HG03432 (cell line): ENCODE measurements at regions not wholly inside any gene's neighbourhood (a gene's known extent, or its start where the extent isn't known, plus 50 kb on each side); places are given as distances from the start of the nearest gene placed in this dataset.
"Not testable (repeated sequence)": the region's sequence is repeated elsewhere in the genome, so short reads cannot be mapped to it uniquely, and the experiment has no call there.

Experiments used
- ATAC-seq: cut with Tn5 transposase; IDR thresholded peaks from one replicate; pipeline ENCODE4 v1.9.1; 2021; ENCODE audit warnings: mild to moderate bottlenecking, moderate library complexity; ENCODE audit not compliant: unreplicated experiment

DNA sequence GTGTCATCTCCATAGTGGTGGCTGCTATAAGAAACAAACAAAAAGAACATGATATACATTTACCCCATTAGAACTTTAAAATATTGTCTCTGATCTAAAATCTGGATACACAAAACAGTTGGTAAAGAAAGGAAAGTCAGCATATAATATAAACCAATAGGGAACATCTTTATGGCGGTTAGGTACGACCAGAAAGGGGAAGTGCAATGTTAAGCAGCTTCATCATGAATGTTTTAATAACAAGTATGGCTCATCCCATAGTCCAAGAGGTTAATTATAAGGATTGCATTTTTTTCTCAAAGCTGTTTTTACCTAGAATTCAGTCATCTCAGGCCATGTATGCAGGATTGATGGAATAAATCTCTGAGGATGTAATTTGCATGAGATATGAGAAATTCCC lies 1869.7 kb downstream of the PCDH7 start:
- no peak for ATAC-seq

DNA sequence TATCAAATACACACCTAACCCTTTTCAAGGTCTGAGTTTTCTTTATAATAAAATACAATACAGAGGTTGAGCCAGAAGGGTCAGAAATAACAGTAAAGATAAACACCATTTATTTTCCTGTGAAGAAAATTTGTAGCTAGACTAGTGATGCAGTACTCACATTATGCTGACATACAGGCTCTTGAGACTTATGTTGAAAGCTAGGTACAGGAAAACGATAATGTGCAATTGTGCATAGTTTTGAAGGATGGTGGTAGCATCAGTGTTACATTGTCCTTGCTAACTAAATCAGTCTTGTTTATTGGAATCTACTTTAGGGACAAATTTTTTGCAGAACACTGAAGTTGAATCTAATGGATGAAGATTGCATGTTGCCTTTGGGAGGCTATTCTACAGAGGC lies 1877.2 kb downstream of the PCDH7 start:
- ATAC-seq = no peak

DNA sequence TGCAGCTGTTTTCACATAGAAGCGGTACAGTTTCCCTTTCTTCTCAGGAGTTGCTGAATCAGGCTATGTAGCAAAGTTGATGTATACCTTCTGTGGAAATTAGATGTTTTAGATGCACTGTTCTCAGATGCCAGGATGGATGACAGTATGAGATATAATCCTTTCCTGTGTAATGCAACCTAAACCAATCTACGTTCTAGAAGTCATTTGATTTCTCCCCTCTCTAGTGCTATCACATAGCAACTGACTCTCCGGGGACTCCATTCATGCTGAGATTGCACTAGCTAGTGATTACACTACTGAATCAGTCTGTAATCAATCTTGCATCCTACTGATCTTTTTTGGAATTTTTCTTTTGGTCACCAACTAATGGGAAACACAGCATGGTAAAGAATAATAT lies 1881.7 kb downstream of the PCDH7 start:
- no peak for ATAC-seq

DNA sequence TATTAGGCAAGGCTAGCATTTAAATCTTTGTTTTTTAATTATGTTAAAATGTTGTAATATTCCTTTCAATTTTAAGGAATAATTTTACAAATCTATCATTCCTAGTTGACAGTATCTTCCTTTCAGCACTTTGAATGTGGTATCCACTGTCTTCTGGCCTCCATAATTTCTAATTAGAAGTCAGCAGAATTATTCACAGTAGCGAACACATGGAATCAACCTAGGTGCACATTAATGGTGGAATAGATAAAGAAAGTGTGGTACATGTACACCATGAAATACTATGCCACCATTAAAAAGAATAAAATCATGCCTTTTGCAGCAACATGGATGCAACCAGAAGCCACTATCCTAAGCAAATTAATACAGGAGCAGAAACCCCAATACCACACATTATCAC lies 1887.8 kb downstream of the PCDH7 start:
- no peak for ATAC-seq

DNA sequence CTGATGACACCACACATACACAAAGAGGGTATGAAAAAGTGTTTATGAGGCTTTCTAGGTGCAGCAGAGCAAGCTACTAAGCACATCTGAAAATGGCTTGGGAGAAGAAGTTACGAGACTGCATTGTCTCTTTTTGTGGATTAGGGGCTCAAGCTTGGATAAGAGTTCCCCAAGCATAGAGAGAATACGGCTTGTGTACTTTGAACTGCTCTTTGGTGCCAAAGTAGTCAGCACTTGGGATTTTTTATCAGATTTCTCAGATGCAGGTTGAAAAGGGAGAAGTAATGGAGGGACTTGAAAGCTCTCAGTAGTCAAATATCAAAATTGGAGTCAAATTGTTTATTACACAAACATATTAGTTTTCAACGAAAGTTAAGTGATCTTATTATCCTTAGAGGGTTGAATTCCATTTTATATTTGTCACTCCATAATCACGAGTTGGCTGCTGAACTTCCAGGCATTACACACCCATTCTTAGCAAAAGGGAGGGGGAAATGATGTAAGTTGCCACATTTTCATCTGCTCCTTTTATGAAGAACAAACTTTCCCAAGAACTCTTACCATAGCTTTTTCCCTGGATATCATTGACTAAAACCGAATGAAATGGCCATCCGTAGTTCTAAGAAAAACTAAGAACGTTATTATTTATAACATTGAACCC lies 1904.9 kb downstream of the PCDH7 start:
- ATAC-seq = no peak

DNA sequence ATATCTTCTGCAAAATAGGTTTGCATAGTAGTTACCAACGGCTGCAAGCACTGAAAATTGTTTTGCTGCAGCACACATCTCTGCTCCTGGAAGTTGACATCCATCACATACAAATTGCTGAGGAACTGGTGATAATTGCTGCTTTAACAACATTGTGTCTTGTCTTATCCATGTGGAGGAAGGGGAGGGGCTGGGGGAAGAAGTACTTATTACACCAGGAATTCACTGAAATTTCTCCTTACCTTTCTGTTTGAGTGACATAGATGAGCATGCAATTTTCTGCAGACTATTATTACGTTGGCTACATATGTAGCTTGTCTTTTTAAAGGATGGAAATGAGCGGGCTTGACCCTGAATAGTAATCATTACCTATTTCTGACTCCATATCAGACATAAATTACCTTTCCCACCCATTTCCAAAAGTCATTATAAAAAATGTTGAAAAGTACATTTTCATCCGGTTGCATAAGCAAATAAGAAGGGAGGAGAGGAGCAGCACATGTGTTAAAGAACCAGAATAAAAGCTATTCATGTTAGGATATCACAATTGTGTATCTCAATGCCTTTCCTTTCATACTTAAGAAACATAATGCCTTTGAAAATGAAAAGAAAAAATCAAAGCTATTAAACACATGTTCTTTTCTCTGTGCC lies 1905.6 kb downstream of the PCDH7 start:
- no peak for ATAC-seq

DNA sequence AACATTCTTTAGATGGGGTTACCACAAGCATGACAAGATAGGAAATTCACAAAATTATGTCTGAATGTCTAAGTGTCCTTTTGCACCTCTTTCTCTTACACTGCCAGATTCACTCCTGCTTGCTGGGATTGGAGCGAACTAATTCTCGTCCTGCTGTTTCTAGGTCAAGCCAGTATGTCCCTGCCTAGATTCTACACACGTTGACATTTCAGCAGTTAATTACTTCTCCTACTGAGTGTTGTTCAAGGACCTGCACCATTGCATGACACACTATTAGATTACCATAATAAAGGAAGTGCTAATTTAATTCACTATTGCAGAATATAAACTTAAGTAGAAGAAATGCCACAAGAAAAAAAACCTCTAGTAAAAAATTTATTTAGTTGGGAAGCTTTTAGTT lies 1911.7 kb downstream of the PCDH7 start:
- ATAC-seq = no peak

DNA sequence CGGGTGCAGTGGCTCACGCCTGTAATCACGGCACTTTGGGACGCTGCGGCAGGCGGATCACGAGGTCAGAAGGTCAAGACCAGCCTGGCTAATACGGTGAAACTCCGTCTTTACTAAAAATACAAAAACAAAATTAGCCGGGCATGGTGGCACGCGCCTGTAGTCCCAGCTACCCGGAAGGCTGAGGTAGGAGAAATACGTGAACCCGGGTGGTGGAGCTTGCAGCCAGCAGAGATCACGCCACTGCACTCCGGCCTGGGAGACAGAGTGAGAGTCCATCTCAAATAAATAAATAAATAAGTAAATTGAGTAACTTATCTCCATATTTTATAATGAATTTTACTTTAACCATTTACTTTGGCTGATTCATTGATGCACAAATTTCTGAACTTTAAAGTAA lies 1913.3 kb downstream of the PCDH7 start:
- no peak for ATAC-seq

DNA sequence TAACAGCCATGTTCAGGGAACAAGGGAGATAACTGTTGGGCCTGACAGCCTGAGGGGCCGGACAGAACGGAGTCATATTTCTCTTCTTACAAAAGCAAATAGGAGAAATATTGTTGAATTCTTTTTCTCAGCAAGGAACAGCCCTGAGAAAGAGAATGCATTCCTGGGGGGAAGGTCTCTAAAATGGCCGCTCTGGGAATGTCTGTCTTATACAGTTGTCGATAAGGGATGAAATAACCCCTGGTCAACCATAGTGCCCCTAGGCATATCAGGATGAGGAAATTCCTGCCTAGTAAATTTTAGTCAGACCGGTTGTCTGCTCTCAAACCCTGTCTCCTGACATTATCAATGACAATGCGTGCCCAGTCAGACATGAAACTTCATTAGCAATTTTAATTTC lies 1925.5 kb downstream of the PCDH7 start:
- ATAC-seq = no peak

DNA sequence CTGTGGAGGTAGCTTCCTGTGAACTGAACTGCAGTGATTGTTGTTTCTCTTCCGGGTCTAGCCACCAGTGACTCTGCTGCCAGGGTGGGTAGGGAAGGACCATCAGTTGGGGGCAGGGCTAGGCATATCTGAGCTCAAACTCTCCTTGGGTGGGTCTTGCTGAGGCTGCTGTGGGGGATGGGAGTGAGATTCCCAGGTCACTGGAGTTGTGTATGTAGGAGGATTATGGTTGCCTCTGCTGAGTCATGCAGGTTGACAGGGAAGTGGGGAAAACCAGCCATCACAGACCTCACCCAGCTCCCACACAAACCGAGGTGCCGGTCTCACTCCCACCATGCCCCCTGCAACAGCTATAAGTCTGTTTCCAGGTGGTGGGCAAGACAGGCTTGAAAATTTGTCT lies 1937.8 kb downstream of the PCDH7 start:
- ATAC-seq = no peak

DNA sequence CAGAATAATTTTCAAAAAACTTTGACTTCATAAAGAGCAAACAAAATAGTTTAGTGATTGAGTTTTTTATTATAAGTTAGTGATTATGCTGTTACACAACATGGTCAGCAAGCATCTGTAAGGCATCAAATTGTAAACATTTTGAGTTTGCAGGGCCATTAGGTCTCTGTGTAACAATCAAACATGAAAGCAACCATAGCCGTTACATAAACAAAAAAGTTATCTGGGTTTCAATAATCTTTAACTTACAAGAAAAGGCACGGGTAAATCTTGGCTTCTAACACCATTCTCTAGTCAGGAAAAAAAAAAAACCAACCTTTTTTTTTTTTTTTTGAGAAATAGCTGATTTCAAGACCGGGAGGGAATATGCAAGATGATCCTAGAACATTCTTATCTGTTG lies 1941.1 kb downstream of the PCDH7 start:
- no peak for ATAC-seq

DNA sequence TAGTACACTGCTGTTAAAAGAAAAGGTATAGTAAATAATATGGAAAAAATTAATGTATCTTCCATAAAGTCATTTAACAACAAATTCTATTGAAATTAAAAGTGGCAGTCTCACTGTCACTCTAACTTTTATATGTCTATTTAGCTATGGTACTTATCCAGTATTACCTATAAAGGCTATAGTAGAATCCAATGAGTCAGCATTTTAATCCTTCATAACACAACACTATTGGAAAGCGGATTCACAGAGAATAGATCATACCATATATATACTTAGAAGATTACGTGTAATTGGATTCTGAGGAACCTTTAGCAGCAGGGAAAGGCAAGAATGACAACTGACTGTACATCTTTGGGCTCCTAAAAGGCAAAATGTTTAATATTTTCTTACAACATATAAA lies 1942.6 kb downstream of the PCDH7 start:
- ATAC-seq = no peak

DNA sequence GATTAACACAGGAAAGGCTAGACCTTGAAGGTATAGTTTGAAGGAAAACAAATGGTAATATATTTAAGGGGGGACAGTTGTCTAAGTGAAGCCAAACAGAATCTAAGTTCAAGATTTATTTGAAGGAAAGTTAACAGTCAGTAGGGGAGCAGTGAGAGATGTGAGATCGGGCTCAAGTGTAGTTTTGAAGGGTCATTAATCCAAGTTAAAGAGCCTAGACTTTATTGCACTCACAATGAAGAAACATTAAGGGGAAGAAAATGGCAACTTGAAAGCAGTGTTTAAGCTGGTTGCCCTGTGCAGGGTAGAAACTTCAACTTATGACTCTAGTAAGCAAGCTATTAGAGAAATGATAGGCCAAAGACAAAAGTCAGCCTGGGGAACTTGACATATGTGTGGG lies 1952.2 kb downstream of the PCDH7 start:
- no peak for ATAC-seq

DNA sequence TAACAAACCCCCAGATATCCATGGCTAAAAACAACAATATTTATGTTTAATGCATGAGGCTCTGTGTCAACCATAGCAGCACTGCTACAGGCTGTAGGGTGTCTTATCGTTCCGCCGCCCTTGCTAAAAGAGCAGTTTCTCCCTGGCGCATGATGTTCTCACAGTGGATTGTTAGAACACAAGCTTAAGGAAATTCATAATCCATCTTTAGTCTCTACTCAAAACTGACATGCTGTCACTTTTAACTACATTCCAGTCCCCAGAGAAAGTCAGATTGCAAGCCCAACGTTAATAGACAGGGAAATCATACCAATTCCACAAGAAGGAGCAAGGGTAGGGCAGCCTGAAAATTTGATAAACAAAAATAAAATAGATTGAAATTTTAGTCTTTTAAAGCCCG lies 1960.8 kb downstream of the PCDH7 start:
- no peak for ATAC-seq

DNA sequence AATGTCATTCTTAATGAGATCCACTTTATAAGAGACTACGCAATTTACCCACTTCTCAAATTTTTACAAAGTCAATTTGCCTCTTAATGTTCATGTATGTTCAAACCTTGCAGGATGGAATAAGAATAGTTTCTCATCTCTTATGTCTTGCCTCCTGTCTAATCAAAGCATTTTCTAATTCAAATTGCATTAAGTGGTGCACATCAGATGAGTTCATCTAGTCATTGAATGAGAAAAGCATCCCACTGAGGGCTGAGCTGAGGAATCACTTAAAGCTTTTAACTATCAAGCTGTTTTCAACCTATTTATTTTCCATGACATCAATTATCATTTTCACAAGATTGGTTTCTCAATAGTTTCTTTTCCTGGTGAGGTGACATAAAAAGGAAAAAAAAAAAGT lies 1964.0 kb downstream of the PCDH7 start:
- ATAC-seq = no peak

DNA sequence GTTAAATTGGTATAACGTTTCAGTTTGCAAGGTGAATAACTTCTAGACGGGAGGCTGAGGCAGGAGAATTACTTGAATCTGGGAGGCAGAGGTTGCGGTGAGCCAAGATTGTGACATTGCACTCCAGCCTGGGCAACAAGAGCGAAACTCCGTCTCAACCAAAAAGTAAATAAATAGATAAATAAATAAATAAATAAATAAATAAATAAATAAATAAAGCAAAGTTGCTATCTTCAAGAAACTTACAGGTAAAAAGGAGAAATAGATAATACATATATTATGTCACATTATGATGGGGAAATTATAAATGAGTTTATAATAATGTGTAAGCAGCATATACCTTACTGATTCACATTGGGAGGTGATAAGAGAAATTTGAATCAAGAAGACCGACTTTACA lies 1966.0 kb downstream of the PCDH7 start:
- no peak for ATAC-seq

DNA sequence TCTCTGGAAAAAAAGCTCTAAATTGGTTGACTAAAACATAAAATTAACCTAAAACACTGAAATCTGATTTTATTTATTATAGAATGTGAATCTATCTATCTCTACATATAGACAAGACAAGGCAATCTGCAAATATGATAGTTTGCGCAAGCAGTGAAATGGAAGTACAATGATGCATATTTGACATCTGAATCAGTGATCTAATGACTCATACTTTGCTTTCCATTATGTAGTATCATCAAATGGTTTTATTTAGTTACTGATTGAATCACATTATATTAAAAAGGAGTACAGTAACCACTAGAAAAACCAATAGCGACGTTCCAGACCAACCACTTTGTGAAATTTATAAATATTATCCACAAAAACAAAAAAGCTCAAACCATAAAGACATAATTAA lies 1969.3 kb downstream of the PCDH7 start:
- ATAC-seq = no peak

DNA sequence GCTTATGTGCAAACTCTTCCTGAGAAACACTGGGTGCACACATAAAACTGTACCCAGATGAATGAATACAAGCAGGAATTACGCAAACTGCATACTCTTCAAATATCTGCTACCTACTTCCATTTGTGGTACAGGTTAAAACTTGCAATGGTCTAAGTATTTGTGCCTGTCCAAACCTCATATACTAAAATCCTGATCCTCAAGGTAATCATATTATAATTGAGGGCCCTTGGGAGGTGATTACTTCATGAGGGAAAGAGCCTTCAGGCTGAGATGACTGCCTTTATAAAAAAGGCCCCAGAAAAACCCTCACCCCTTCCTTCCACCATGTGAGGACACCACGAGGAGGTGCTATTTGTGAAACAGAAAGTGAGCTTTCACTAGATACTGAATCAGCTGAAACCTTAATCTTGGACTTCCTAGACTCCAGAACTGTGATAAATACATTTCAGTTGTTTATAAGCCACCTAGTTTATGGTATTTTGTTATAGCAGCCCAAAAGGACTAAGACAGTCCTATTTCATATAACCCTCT lies 1977.2 kb downstream of the PCDH7 start:
- no peak for ATAC-seq

DNA sequence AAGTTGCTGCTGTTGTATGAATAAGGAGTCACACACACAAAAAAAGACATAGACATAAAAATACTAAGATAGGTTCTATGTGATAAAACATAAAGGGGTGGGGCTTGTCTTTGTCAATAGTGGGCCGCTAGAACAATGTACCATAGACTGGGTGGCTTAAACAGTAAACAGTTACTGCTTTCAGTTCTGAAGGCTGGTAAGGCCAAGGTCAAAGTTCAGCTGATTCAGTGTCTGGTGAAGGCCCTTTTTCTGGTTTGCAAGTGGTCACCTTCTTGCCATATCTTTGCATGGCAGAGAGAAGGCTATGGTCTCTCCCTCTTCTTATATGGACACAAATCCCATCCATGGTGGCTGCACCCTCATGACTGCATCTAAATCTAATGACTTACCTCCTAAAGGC lies 1980.7 kb downstream of the PCDH7 start:
- no peak for ATAC-seq

DNA sequence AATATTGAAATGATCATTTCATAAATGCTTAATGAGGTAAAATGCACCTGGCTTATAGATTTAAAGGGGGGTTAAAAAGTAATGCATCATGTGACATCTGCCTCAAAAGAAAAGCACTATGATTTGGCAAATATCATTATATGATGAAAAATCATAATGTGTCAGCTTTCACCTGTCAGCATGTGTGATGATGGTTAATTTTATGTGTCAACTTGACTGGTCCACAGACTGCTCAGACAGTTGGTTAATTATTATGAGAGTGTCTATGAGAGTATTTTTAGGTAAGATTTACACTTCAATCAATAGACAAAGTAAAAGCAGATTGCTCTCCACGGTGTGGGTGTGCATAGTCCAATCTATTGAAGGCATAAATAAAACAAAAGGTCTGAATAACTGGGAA lies 1986.7 kb downstream of the PCDH7 start:
- ATAC-seq = no peak

DNA sequence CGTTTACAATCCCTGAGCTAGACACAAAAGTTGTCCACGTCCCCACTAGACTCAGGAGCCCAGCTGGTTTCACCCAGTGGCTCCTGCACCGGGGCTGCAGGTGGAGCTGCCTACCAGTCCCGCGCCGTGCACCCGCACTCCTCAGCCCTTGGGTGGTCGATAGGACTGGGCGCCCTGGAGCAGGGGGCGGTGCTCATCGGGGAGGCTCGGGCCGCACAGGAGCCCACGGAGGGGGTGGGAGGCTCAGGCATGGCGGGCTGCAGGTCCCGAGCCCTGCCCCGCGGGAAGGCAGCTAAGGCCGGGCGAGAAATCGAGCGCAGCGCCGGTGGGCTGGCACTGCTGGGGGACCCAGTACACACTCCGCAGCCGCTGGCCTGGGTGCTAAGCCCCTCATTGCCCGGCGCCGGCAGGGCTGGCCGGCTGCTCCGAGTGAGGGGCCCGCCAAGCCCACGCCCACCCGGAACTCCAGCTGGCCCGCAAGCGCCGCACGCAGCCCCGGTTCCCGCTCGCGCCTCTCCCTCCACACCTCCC lies 1996.0 kb downstream of the PCDH7 start:
- ATAC-seq = not testable (repeated sequence)

DNA sequence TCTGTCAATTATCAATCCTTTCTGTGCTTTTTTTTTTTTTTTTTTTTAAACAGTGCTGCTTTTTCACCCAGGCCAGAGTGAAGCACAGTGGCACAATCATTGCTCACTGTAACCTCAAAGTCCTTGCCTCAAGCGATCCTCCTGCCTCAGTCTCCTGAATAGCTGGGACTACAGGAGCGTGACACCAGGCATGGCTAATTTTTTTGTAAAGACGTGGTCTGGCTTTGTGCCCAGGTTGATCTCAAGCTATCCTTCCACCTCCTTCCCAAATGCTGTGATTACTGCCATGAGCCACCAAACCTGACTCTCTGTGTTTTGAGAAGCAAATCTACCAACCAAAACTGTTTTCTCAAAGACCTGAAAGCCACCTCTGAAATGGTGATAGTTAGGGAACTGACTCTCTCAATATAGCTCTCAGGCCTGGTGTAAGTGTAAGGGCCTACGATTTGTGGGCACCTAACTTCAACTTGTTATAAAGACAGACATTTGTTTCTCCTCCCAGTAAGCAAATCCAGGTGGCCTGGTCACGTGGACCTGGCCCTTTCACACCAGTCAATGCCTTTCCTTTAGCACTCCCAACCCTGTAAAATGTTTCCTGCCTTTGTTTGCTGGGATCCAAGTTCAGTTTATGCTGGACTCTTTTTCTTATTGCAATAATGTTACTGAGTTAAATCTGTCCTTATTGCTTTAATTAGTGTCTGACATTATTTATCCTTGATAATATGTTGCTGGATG lies 2015.9 kb downstream of the PCDH7 start:
- ATAC-seq = no peak
